HG03108 (cell line): ENCODE measurements at regions not wholly inside any gene's neighbourhood (a gene's known extent, or its start where the extent isn't known, plus 50 kb on each side); places are given as distances from the start of the nearest gene placed in this dataset.
"Not testable (repeated sequence)": the region's sequence is repeated elsewhere in the genome, so short reads cannot be mapped to it uniquely, and the experiment has no call there.

Source experiments
- ATAC-seq: cut with Tn5 transposase; IDR thresholded peaks from one replicate; pipeline ENCODE4 v1.9.1; 2021; ENCODE audit warnings: moderate library complexity; ENCODE audit not compliant: unreplicated experiment

DNA sequence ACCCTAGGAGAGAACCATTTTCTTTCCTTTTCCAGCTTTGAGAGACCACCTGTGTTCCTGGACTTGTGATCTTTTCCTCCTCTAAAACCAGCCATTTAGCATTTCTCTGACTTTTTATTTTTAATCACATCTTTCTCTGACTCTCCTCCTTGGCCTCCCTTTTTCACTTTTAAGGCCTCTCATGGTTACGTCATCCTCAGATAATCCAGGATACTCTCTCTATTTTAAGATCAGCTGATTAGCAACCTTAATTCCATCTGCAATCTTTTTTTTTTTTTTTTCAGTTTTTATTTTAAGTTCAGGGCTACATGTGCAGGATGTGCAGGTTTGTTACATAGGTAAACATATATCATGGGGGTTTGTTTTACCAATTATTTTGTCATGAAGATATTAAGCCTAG, 54.0 kb downstream of the RFPL4B start:
- no peak for ATAC-seq

DNA sequence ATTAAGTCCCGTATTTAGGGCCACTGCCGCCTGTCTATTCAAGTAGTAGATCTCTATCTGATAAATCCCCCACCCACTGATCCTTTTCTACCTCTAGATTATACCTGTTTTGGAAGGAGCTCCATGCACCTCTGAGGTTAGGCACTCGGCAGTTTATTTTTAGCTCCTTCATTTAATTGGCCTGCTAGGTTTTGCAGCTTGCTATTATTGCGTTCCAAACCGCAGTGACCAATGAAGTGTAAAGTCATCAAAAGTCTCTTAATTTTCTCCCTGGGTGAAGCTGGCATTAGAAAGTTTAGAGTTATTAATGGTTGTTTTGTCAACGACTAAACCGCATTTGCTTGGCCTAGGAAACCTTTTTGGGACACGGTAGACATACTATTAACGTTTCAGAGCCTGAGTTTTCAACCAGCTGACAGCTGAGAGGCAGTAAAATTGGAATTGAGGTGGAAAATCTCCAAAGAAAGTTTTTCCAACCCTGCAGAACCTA, 60.0 kb downstream of the RFPL4B start:
- no peak for ATAC-seq

DNA sequence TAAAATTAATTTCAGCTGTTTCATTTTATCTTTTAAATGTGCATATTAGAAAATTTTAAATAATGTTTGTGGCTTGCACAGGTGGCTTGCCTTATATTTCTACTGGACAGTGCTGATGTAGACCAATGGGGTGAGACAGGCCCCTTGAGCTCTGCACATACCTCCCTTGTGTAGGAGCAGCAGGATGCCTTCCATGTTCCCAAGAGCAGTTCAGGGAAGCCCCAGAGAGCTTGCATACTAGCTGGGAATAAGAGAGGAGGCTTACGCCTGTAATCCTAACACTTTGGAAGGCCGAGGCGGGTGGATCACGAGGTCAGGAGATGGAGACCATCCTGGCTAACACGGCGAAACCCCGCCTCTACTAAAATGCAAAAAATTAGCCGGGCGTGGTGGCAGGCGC, 61.4 kb downstream of the RFPL4B start:
- no peak for ATAC-seq

DNA sequence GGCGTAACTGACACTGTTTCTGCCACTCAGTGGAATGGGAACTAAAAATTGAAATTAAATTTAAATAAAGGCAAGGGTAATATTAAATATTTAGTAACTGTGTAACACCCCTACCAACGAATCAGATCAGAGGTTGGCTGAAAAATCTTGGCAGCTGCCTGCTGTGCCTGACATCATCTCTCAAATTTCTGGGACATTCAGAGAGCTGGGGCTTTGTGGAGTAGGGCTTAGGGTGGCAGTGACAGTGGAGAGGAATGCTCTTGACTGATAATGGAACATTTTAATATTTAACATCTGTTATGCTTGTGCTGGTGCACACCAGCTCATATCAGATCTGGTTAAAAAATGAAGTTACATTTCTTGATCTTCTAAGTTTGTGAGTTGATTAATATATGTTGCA, 62.2 kb downstream of the RFPL4B start:
- ATAC-seq: no peak

- ATAC-seq: no peak
Observed at GRCh38 chr6:112413780-112414179, 66.7 kb downstream of the RFPL4B start.

GRCh38 chr6:112415366-112415765, 68.2 kb downstream of the RFPL4B start:
- no peak for ATAC-seq

GRCh38 chr6:112416866-112417265, 69.7 kb downstream of the RFPL4B start:
- no peak for ATAC-seq

DNA sequence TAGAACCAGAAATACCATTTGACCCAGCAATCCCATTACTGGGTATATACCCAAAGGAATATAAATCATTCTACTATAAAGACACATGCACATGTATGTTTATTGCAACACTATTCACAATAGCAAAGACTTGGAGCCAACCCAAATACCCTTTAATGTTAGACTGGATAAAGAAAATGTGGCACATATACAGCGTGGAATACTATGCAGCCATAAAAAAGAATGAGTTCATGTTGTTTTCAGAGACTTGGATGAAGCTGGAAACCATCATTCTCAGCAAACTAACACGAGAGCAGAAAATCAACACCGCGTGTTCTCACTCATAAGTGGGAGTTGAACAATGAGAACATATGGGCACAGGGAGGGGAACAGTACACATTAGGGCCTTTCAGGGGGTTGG, 79.9 kb downstream of the RFPL4B start:
- ATAC-seq: not testable (repeated sequence)

- no peak for ATAC-seq
Observed at GRCh38 chr6:112427499-112427898, 80.4 kb downstream of the RFPL4B start.

GRCh38 chr6:112428477-112428876, 81.3 kb downstream of the RFPL4B start:
- ATAC-seq: no peak

DNA sequence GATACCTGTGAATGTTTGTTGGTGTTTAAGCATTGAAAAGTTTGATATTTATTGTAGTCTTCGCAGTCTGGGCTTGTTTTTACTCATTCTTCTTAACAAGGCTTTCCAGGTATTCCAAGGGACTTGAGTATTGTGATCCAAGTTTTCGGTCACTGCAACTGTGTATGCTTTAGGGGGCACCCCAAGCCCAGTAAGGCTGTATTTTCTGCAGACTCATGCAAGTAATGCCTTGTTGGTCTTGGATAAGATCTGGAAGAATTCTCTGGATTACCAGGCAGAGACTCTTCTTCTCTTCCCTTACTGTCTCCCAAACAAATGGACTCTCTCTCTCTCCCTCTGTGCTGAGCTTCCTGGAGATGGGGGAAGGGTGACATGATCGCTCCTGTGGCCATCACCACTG, 82.1 kb downstream of the RFPL4B start:
- ATAC-seq: no peak

- no peak for ATAC-seq
Observed at GRCh38 chr6:112431803-112432202, 84.7 kb downstream of the RFPL4B start.

DNA sequence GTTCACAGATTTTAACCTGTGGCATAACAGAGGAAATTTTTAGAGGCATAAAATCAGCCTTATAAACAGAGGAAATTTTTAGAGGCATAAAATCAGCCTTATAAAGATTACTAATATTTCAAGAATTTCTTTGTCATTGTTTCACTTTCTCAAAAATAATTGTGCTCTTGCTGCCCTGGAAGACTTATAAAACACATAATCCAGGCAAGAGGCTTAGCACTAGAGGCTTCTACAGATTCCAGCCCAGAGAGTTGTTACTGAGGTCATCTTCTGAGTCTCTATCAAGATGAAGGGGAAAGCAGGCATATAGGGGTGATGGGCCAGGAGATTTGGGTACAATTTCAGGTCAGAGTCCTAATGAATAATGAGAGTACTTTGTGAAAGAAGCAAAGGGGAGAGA, 85.7 kb downstream of the RFPL4B start:
- no peak for ATAC-seq

- no peak for ATAC-seq
Observed at GRCh38 chr6:112433457-112433856, 86.3 kb downstream of the RFPL4B start.

DNA sequence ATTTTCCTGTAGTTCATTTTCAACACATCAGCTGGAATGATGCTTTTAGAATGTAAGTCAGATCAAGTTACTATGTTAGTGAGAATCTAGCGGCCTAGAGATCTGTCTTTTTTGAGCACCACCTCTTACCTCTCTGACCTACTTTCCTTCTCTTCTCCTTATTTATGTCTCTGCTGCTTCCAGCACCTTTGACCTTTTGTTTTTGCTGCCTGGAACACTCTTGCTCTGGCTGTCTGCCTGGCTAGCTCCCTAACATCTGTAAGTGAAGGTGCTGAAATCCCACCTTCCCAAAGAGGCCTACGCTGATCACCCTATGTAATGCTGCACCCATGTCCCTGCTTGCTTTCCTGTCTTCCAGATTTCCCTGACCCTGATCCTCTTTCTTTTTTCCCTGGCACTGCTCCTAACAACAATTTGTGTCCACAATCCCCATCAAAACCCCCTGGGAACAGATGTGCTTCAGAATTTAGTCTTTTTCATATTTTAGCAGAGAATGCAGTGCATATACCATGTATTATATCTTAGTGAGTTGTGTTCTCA, 87.8 kb downstream of the RFPL4B start:
- no peak for ATAC-seq

GRCh38 chr6:112437058-112437457, 89.9 kb downstream of the RFPL4B start:
- ATAC-seq: no peak

- ATAC-seq: no peak
Observed at GRCh38 chr6:112439010-112439409, 91.9 kb downstream of the RFPL4B start.

DNA sequence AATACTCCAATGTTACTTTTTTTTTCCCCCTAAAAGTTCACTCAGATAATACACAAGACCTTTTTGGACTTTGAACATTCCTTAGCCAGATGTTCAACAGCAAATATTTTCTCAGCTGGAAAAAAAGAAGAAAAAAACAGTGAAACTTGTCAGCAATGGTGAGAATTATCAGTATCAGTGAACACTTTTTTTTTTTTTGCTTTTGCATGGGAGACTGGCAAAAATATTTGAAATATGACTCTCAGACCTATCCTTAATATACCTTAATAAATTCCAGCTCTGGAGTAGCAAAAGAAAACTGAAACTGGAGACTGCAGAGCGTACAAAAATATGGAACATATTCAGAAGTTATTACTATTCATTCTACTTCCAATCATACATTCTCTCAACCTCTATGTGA, 92.3 kb downstream of the RFPL4B start:
- no peak for ATAC-seq

DNA sequence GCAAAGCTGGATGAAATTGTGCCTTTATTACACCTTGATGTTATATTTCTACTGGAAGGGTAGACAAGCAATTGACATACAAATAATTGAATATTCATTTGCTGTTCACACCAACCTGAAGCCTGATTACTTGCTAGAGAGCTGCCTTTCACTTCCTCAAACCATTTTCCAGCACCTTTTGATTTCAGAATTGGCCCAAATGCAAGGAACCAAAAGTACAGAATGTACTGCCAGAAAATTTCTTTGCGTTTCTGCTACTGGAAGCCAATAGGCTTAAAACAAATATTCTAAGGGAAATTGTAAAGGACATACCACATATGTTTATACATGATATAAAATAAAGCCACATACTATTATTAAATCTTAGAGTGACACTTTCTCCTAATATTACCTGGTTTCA, 94.5 kb downstream of the RFPL4B start:
- ATAC-seq: no peak

- ATAC-seq: no peak
Observed at GRCh38 chr6:112443179-112444065, 96.3 kb downstream of the RFPL4B start.

DNA sequence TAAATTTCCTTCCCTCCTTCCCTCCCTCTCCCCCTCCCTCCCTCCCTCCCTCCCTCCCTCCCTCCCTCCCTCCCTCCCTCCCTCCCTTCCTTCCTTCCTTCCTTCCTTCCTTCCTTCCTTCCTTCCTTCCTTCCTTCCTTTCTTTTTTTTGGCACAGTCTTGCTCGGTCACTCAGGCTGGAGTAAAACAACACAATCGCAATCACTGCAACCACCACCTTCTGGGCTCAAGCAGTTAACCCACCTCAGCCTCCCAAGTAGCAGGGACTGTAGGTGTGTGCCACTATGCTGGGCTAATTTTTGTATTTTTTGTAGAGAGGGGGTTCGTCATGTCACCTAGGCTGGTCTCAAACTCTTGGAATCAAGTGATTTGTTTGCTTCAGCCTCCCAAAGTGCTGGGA, 101.7 kb downstream of the RFPL4B start:
- not testable (repeated sequence) for ATAC-seq

DNA sequence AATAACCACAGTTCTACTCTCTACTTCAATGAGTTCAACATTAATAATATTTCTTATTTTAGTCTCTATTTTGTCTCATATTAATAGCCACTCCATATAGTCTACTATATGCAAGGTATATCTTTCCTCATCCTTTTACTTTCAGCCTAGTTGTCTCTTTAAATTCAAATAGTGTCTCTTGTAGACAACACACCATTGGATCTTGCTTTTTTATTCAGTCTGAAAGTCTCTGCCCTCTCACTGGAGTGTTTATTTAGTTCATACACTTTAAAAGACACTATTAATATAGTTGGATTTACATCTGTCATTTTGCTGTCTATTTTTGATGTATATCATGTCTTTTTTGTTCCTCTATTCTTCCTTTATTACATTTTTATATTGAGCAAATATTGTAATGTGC, 103.5 kb downstream of the RFPL4B start:
- no peak for ATAC-seq

DNA sequence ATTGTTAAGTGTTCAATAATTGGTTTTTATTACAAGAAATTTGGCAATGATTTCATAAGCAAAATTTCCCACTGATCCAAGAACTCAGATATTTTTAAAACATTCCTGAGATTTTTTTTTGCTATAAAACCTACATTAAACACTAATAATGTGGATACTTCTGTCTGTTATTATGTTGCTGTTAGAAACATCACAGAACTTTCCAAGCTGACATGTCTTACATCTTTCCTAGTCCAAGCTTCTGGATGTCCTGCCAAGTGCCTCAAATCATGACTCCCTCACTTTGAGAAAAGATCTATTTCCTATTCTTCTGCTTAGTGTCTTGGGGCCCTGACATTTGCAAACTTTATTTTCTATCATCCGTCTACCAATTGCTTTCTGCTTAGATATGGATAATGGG, 110.8 kb downstream of the RFPL4B start:
- no peak for ATAC-seq
